ENCODE measurements at regions not wholly inside any gene's neighbourhood (a gene's known extent, or its start where the extent isn't known, plus 50 kb on each side); places are given as distances from the start of the nearest gene placed in this dataset.
A peak's percentile ranks its signal among the peaks of the same experiment; 100 is the strongest.

- DNase-seq: no peak
These were observed 96.8 kb upstream of the AGR3 start for GRCh38 chr7:16978358-16979244.

GRCh38 chr7:16980539-16980938 lies 98.8 kb upstream of the AGR3 start:
- no peak for DNase-seq

GRCh38 chr7:16982640-16983350 lies 101.0 kb upstream of the AGR3 start:
- DNase-seq: peak in 1 of 2 experiments; percentile 61

GRCh38 chr7:16984375-16984774 lies 102.6 kb upstream of the AGR3 start:
- no peak for DNase-seq

- no peak for DNase-seq
These were observed 103.8 kb upstream of the AGR3 start for GRCh38 chr7:16985621-16986020.

GRCh38 chr7:16986755-16987154 lies 105.0 kb upstream of the AGR3 start:
- no peak for DNase-seq

GRCh38 chr7:16989811-16990413 lies 108.1 kb upstream of the AGR3 start:
- peak in 1 of 2 experiments; percentile 48 for DNase-seq

- no peak for DNase-seq
These were observed 109.8 kb upstream of the AGR3 start for GRCh38 chr7:16991551-16991950.

- no peak for DNase-seq
These were observed 111.8 kb upstream of the AGR3 start for GRCh38 chr7:16993543-16993942.

- no peak for DNase-seq
These were observed 116.8 kb upstream of the AGR3 start for GRCh38 chr7:16998481-16999051.

- DNase-seq: no peak
These were observed 117.9 kb upstream of the AGR3 start for GRCh38 chr7:16999541-17000267.

- DNase-seq: no peak
These were observed 123.5 kb upstream of the AGR3 start for GRCh38 chr7:17005271-17005670.

- DNase-seq: no peak
These were observed 126.1 kb upstream of the AGR3 start for GRCh38 chr7:17007841-17008240.

GRCh38 chr7:17009007-17009719 lies 127.4 kb upstream of the AGR3 start:
- DNase-seq: peak in 1 of 2 experiments; percentile 4

- no peak for DNase-seq
These were observed 128.2 kb upstream of the AGR3 start for GRCh38 chr7:17009933-17010332.

- no peak for DNase-seq
These were observed 129.0 kb upstream of the AGR3 start for GRCh38 chr7:17010637-17011300.

GRCh38 chr7:17013204-17013603 lies 131.4 kb upstream of the AGR3 start:
- no peak for DNase-seq

- DNase-seq: no peak
These were observed 132.9 kb upstream of the AGR3 start for GRCh38 chr7:17014686-17015085.

- DNase-seq: no peak
These were observed 133.8 kb upstream of the AGR3 start for GRCh38 chr7:17015598-17016031.

- DNase-seq: no peak
These were observed 134.7 kb upstream of the AGR3 start for GRCh38 chr7:17016402-17017010.

GRCh38 chr7:17019106-17019505 lies 137.3 kb upstream of the AGR3 start:
- DNase-seq: no peak
